ENCODE measurements at regions not wholly inside any gene's neighbourhood (a gene's known extent, or its start where the extent isn't known, plus 50 kb on each side); places are given as distances from the start of the nearest gene placed in this dataset.
A peak's percentile ranks its signal among the peaks of the same experiment; 100 is the strongest.

DNA sequence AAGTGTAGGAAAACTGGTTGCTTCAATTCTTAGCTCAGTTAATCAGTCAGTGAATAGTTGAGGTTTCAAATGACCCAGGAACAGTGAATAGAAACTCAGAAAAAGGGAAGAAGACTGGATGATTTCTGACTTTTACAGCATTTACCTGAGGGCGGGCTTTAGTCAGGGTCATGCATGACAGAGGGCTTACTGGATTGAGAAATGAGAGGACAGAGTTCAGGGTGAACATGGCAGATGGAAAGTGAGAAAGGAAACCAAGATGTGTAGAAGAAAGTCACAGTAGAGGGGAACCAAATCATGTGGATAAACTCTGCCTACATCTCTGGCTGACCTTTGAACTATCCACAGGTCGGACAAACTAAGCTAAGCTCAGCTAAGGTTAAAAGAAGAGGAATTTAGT, 596.0 kb downstream of the SEMA5A start (continued):
- TF ChIP-seq USF2 (IDR thresholded peaks at IDR 0.05; ENCODE audit: borderline replicate concordance, low read depth, low read length) (no peak), SMC3 (IDR thresholded peaks at IDR 0.05; ENCODE audit: borderline replicate concordance, low read length) (0 out of 2 replicates have a peak, but pooled peaks have one; percentile 7), CREB1 (IDR thresholded peaks at IDR 0.05; ENCODE audit: low read depth) (no peak), KDM1A (IDR thresholded peaks at IDR 0.05; ENCODE audit: borderline replicate concordance) (no peak), CEBPB (IDR thresholded peaks at IDR 0.05; ENCODE audit: borderline replicate concordance in 1 of 2, low read depth in 2 of 2, low read length in 2 of 2) (no peak), RFX5 (IDR thresholded peaks at IDR 0.05; ENCODE audit: low read depth, low read length) (no peak), ESRRA (IDR thresholded peaks at IDR 0.05; ENCODE audit: low read length) (peak; percentile 77; the same call in 1 of the 2 replicates), BACH1 (IDR thresholded peaks at IDR 0.05; ENCODE audit: borderline replicate concordance) (no peak), NBN (IDR thresholded peaks at IDR 0.05) (peak; percentile 70), ETV6 (conservative IDR thresholded peaks at IDR 0.05 in 1 of 2, IDR thresholded peaks at IDR 0.05 in 1 of 2; ENCODE audit: borderline replicate concordance in 1 of 2, low read depth in 1 of 2) (no peak)
- TF ChIP-seq, protein P1, sequence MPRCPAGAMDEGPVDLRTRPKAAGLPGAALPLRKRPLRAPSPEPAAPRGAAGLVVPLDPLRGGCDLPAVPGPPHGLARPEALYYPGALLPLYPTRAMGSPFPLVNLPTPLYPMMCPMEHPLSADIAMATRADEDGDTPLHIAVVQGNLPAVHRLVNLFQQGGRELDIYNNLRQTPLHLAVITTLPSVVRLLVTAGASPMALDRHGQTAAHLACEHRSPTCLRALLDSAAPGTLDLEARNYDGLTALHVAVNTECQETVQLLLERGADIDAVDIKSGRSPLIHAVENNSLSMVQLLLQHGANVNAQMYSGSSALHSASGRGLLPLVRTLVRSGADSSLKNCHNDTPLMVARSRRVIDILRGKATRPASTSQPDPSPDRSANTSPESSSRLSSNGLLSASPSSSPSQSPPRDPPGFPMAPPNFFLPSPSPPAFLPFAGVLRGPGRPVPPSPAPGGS (IDR thresholded peaks at IDR 0.05; ENCODE audit: borderline replicate concordance, insufficient read depth, low read depth, low read length, poor library complexity, severe bottlenecking): no peak
- TF ChIP-seq, protein P2, sequence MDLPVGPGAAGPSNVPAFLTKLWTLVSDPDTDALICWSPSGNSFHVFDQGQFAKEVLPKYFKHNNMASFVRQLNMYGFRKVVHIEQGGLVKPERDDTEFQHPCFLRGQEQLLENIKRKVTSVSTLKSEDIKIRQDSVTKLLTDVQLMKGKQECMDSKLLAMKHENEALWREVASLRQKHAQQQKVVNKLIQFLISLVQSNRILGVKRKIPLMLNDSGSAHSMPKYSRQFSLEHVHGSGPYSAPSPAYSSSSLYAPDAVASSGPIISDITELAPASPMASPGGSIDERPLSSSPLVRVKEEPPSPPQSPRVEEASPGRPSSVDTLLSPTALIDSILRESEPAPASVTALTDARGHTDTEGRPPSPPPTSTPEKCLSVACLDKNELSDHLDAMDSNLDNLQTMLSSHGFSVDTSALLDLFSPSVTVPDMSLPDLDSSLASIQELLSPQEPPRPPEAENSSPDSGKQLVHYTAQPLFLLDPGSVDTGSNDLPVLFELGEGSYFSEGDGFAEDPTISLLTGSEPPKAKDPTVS (IDR thresholded peaks at IDR 0.05; ENCODE audit: low read depth, low read length): no peak

Measured in GM12878 (cell line).